Vagina (tissue), 2 donors: ENCODE measurements at regions not wholly inside any gene's neighbourhood (a gene's known extent, or its start where the extent isn't known, plus 50 kb on each side); places are given as distances from the start of the nearest gene placed in this dataset.
"Not testable (repeated sequence)": the region's sequence is repeated elsewhere in the genome, so short reads cannot be mapped to it uniquely, and the experiment has no call there.

Experiments used
- CTCF ChIP-seq, 3 experiments: fragments of 450-650 bp in 2 of 3; fragments of 200-600 bp in 1 of 3; sonication (generic) in 1 of 3; IDR thresholded peaks; one replicate each; pipeline ENCODE4 v1.5.1; 2017 to 2019; ENCODE audit warnings: antibody characterized with exemption in 3 of 3, mild to moderate bottlenecking in 2 of 3, moderate library complexity in 2 of 3
- POLR2A ChIP-seq, 2 donors: fragments of 450-650 bp; IDR thresholded peaks; one replicate each; pipeline ENCODE4 v1.6.1; 2017; ENCODE audit warnings: antibody characterized with exemption in 2 of 2, mild to moderate bottlenecking in 2 of 2, moderate library complexity in 2 of 2
- POLR2AphosphoS5 ChIP-seq, 2 donors: sonication (generic); formaldehyde crosslinking; IDR thresholded peaks; one replicate each; pipeline ENCODE4 v1.9.0; 2017; ENCODE audit warnings: antibody characterized with exemption in 2 of 2, mild to moderate bottlenecking in 2 of 2, low read depth in 1 of 2; ENCODE audit not compliant: insufficient read depth in 1 of 2

- not testable (repeated sequence) for TF ChIP-seq POLR2A (IDR thresholded peaks at IDR 0.05); CTCF (IDR thresholded peaks at IDR 0.05); POLR2AphosphoS5 (IDR thresholded peaks at IDR 0.05; ENCODE audit: insufficient read depth in 1 of 2, low read depth in 1 of 2)
Observed at GRCh38 chr5:53172073-53172472, 62.5 kb upstream of the MOCS2 start.
